ENCODE measurements at regions not wholly inside any gene's neighbourhood (a gene's known extent, or its start where the extent isn't known, plus 50 kb on each side); places are given as distances from the start of the nearest gene placed in this dataset.

GRCh38 chr9:82543726-82544125 is 519.2 kb downstream of the RASEF start:
- no peak for TF ChIP-seq POLR2A (IDR thresholded peaks at IDR 0.05; ENCODE audit: low read depth, low read length)
- no peak for TF ChIP-seq TAF1 (IDR thresholded peaks at IDR 0.05; ENCODE audit: low read depth, low read length)
- no peak for TF ChIP-seq POLR2AphosphoS5 (IDR thresholded peaks at IDR 0.05; ENCODE audit: low read depth, low read length)
- no peak for TF ChIP-seq PAX5 (IDR thresholded peaks at IDR 0.05; ENCODE audit: insufficient read depth, low read length, severe bottlenecking)
- TF ChIP-seq POU2F2 (IDR thresholded peaks at IDR 0.05; ENCODE audit: low read depth, low read length): no peak
- TF ChIP-seq SPI1 (IDR thresholded peaks at IDR 0.05; ENCODE audit: low read depth, low read length): no peak

Measured in GM12891 (cell line).